ENCODE measurements at regions not wholly inside any gene's neighbourhood (a gene's known extent, or its start where the extent isn't known, plus 50 kb on each side); places are given as distances from the start of the nearest gene placed in this dataset.

- TF ChIP-seq FOXP2 (optimal IDR thresholded peaks at IDR 0.05; ENCODE audit: control extremely low read depth, extremely low read length, insufficient read depth), result no peak
- TF ChIP-seq POLR2AphosphoS5 (IDR thresholded peaks at IDR 0.05; ENCODE audit: borderline replicate concordance, low read depth, low read length), result no peak
- no peak for TF ChIP-seq EZH2 (IDR thresholded peaks at IDR 0.05)
- H3K9ac ChIP-seq (ENCODE audit: insufficient read length), result no peak overlapping the region
- H3K27ac ChIP-seq, result no peak overlapping the region
- no peaks in the 10 kb centered on the region for H3K9me3 ChIP-seq (ENCODE audit: low read depth, low read length)
- no peaks in the 10 kb centered on the region for H3K36me3 ChIP-seq (ENCODE audit: insufficient read depth, low read length)
- no peak overlapping the region for H3K4me3 ChIP-seq
- no peak for DNase-seq (ENCODE audit: low read depth, low spot score)
These were observed 153.1 kb upstream of the CCND2 start for GRCh38 chr12:4120316-4120917.

- Histone ChIP-seq H3K9ac (ENCODE audit: insufficient read length) (no peak overlapping the region), H3K36me3 (ENCODE audit: insufficient read depth, low read length) (no peaks in the 10 kb centered on the region), H3K27ac (no peak overlapping the region), H3K9me3 (ENCODE audit: low read depth, low read length) (no peaks in the 10 kb centered on the region), H3K4me3 (no peak overlapping the region)
- TF ChIP-seq EZH2 (IDR thresholded peaks at IDR 0.05), result no peak
- TF ChIP-seq FOXP2 (optimal IDR thresholded peaks at IDR 0.05; ENCODE audit: control extremely low read depth, extremely low read length, insufficient read depth), result no peak
- no peak for TF ChIP-seq POLR2AphosphoS5 (IDR thresholded peaks at IDR 0.05; ENCODE audit: borderline replicate concordance, low read depth, low read length)
- DNase-seq (ENCODE audit: low read depth, low spot score), result no peak
These were observed 154.3 kb upstream of the CCND2 start for GRCh38 chr12:4119157-4119761.

GRCh38 chr12:4118601-4119156 lies 154.9 kb upstream of the CCND2 start:
- TF ChIP-seq FOXP2 (optimal IDR thresholded peaks at IDR 0.05; ENCODE audit: control extremely low read depth, extremely low read length, insufficient read depth) (no peak), POLR2AphosphoS5 (IDR thresholded peaks at IDR 0.05; ENCODE audit: borderline replicate concordance, low read depth, low read length) (no peak), EZH2 (IDR thresholded peaks at IDR 0.05) (no peak)
- Histone ChIP-seq H3K27ac (no peak overlapping the region), H3K4me3 (no peak overlapping the region), H3K9me3 (ENCODE audit: low read depth, low read length) (no peaks in the 10 kb centered on the region), H3K9ac (ENCODE audit: insufficient read length) (no peak overlapping the region), H3K36me3 (ENCODE audit: insufficient read depth, low read length) (no peaks in the 10 kb centered on the region)
- no peak for DNase-seq (ENCODE audit: low read depth, low spot score)

GRCh38 chr12:4118017-4118510 lies 155.5 kb upstream of the CCND2 start:
- Histone ChIP-seq H3K9ac (ENCODE audit: insufficient read length) (no peak overlapping the region), H3K27ac (no peak overlapping the region), H3K36me3 (ENCODE audit: insufficient read depth, low read length) (no peaks in the 10 kb centered on the region), H3K4me3 (no peak overlapping the region), H3K9me3 (ENCODE audit: low read depth, low read length) (no peaks in the 10 kb centered on the region)
- TF ChIP-seq FOXP2 (optimal IDR thresholded peaks at IDR 0.05; ENCODE audit: control extremely low read depth, extremely low read length, insufficient read depth), result no peak
- no peak for TF ChIP-seq POLR2AphosphoS5 (IDR thresholded peaks at IDR 0.05; ENCODE audit: borderline replicate concordance, low read depth, low read length)
- TF ChIP-seq EZH2 (IDR thresholded peaks at IDR 0.05), result no peak
- no peak for DNase-seq (ENCODE audit: low read depth, low spot score)

GRCh38 chr12:4117386-4118016 lies 156.1 kb upstream of the CCND2 start:
- TF ChIP-seq POLR2AphosphoS5 (IDR thresholded peaks at IDR 0.05; ENCODE audit: borderline replicate concordance, low read depth, low read length) (no peak), EZH2 (IDR thresholded peaks at IDR 0.05) (no peak), FOXP2 (optimal IDR thresholded peaks at IDR 0.05; ENCODE audit: control extremely low read depth, extremely low read length, insufficient read depth) (no peak)
- no peaks in the 10 kb centered on the region for H3K9me3 ChIP-seq (ENCODE audit: low read depth, low read length)
- H3K4me3 ChIP-seq, result no peak overlapping the region
- H3K27ac ChIP-seq, result no peak overlapping the region
- H3K9ac ChIP-seq (ENCODE audit: insufficient read length), result no peak overlapping the region
- DNase-seq (ENCODE audit: low read depth, low spot score), result no peak
- H3K36me3 ChIP-seq (ENCODE audit: insufficient read depth, low read length), result no peaks in the 10 kb centered on the region

- no peaks in the 10 kb centered on the region for H3K36me3 ChIP-seq (ENCODE audit: insufficient read depth, low read length)
- no peak overlapping the region for H3K4me3 ChIP-seq
- H3K27ac ChIP-seq, result no peak overlapping the region
- no peaks in the 10 kb centered on the region for H3K9me3 ChIP-seq (ENCODE audit: low read depth, low read length)
- no peak for DNase-seq (ENCODE audit: low read depth, low spot score)
- TF ChIP-seq FOXP2 (optimal IDR thresholded peaks at IDR 0.05; ENCODE audit: control extremely low read depth, extremely low read length, insufficient read depth) (no peak), POLR2AphosphoS5 (IDR thresholded peaks at IDR 0.05; ENCODE audit: borderline replicate concordance, low read depth, low read length) (no peak), EZH2 (IDR thresholded peaks at IDR 0.05) (no peak)
- H3K9ac ChIP-seq (ENCODE audit: insufficient read length), result no peak overlapping the region
These were observed 157.1 kb upstream of the CCND2 start for GRCh38 chr12:4116251-4117111.

GRCh38 chr12:4115570-4115969 lies 158.0 kb upstream of the CCND2 start:
- DNase-seq (ENCODE audit: low read depth, low spot score), result no peak
- H3K27ac ChIP-seq, result no peak overlapping the region
- H3K4me3 ChIP-seq, result no peak overlapping the region
- no peaks in the 10 kb centered on the region for H3K9me3 ChIP-seq (ENCODE audit: low read depth, low read length)
- H3K36me3 ChIP-seq (ENCODE audit: insufficient read depth, low read length), result no peaks in the 10 kb centered on the region
- TF ChIP-seq FOXP2 (optimal IDR thresholded peaks at IDR 0.05; ENCODE audit: control extremely low read depth, extremely low read length, insufficient read depth) (no peak), POLR2AphosphoS5 (IDR thresholded peaks at IDR 0.05; ENCODE audit: borderline replicate concordance, low read depth, low read length) (no peak), EZH2 (IDR thresholded peaks at IDR 0.05) (no peak)
- H3K9ac ChIP-seq (ENCODE audit: insufficient read length), result no peak overlapping the region

Data from SK-N-MC (cell line).